ENCODE measurements at regions not wholly inside any gene's neighbourhood (a gene's known extent, or its start where the extent isn't known, plus 50 kb on each side); places are given as distances from the start of the nearest gene placed in this dataset.

DNA sequence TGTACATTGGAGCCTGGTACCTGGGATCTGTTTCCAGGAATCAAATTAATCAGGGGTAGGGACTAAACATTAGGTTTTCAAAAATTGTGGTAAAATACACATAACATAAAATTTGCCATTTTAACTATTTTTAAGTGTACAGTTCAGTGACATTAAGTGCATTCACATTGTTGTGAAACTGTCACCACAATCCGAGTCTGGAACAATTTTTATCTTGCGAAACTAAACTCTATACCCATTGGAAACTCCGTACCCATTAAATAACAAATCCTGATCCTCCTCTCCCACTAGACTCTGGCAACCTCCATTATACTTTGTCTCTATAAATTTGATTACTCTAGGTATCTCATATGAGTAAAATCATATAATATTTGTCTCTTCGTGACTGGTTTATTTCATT lies 486.2 kb downstream of the GADD45G start:
- Mint-ChIP-seq H3K4me3 (no peak overlapping the region), H3K4me1 (ENCODE audit: low read depth) (peaks cover 24% of the 10 kb centered on the region), H3K27me3 (peaks cover 4% of the 10 kb centered on the region), H3K9me3 (no peaks in the 10 kb centered on the region), H3K36me3 (ENCODE audit: low read depth) (no peaks in the 10 kb centered on the region), H3K27ac (no peak overlapping the region)
- ATAC-seq (ENCODE audit: poor library complexity) (no peak), DNase-seq (no peak)
- CTCF ChIA-PET, result no interaction called here
- Histone ChIP-seq H3K27me3 (ENCODE audit: control insufficient read depth in 1 of 2, insufficient read depth in 2 of 2, low read length in 2 of 2) (peaks cover 0 to 3% of the 10 kb centered on the region in 2 experiments), H3K4me3 (ENCODE audit: low read length) (no peak overlapping the region), H3K4me1 (ENCODE audit: insufficient read depth, low read length) (peaks cover 14% of the 10 kb centered on the region), H3K9me3 (ENCODE audit: control insufficient read depth in 1 of 2, insufficient read depth in 1 of 2, low read length in 2 of 2) (no peaks in the 10 kb centered on the region), H3K27ac (ENCODE audit: low read depth in 1 of 2, low read length in 2 of 2) (no peak overlapping the region), H3K36me3 (ENCODE audit: insufficient read depth, low read length) (no peaks in the 10 kb centered on the region)
- intact Hi-C loops (cut with DNase I, micrococcal nuclease), result no loop called here
- TF ChIP-seq, protein P1, sequence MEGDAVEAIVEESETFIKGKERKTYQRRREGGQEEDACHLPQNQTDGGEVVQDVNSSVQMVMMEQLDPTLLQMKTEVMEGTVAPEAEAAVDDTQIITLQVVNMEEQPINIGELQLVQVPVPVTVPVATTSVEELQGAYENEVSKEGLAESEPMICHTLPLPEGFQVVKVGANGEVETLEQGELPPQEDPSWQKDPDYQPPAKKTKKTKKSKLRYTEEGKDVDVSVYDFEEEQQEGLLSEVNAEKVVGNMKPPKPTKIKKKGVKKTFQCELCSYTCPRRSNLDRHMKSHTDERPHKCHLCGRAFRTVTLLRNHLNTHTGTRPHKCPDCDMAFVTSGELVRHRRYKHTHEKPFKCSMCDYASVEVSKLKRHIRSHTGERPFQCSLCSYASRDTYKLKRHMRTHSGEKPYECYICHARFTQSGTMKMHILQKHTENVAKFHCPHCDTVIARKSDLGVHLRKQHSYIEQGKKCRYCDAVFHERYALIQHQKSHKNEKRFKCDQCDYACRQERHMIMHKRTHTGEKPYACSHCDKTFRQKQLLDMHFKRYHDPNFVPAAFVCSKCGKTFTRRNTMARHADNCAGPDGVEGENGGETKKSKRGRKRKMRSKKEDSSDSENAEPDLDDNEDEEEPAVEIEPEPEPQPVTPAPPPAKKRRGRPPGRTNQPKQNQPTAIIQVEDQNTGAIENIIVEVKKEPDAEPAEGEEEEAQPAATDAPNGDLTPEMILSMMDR (IDR thresholded peaks at IDR 0.05), result no peak
- POLR2A ChIA-PET, result no interaction called here

DNA sequence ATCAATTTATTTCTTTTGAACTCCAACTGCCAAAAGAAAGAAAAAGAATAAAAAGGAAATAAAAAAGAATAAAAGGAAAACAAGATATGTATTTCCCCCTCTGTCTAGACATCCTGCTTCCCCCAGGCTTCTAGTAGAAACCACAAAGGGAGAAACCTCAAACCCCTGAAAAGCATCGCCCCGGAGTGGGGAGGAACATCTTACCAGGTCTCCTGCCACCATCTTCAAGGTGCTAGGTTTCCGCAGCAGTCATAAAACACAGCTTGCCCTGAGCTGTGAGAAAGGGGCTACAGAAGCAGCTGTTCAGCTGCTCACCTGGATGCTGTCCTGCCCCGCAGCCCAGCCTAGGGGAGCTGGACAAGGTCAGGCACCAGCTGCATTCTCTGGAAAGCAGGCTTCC lies 487.7 kb downstream of the GADD45G start:
- DNase-seq (peak in 8 of 14 experiments; percentile 6 to 52 (median 22)), ATAC-seq (ENCODE audit: poor library complexity) (peak; percentile 69)
- Mint-ChIP-seq H3K9me3 (no peaks in the 10 kb centered on the region), H3K4me1 (ENCODE audit: low read depth) (peaks cover 24% of the 10 kb centered on the region), H3K27me3 (peaks cover 11% of the 10 kb centered on the region), H3K4me3 (peak overlapping the region; percentile 17), H3K27ac (no peak overlapping the region), H3K36me3 (ENCODE audit: low read depth) (no peaks in the 10 kb centered on the region)
- intact Hi-C loops (cut with DNase I, micrococcal nuclease), result no loop called here
- H3K27me3 ChIP-seq (ENCODE audit: control insufficient read depth in 1 of 2, insufficient read depth in 2 of 2, low read length in 2 of 2), result peaks cover under 1 to 3% of the 10 kb centered on the region in 2 experiments
- TF ChIP-seq, protein P1 (IDR thresholded peaks at IDR 0.05), result no peak
- no peaks in the 10 kb centered on the region for H3K36me3 ChIP-seq (ENCODE audit: insufficient read depth, low read length)
- POLR2A ChIA-PET, result no interaction called here
- CTCF ChIA-PET, result no interaction called here
- H3K4me1 ChIP-seq (ENCODE audit: insufficient read depth, low read length), result peaks cover 14% of the 10 kb centered on the region
- H3K27ac ChIP-seq (ENCODE audit: low read depth in 1 of 2, low read length in 2 of 2), result no peak overlapping the region
- no peak overlapping the region for H3K4me3 ChIP-seq (ENCODE audit: low read length)
- no peaks in the 10 kb centered on the region for H3K9me3 ChIP-seq (ENCODE audit: control insufficient read depth in 1 of 2, insufficient read depth in 1 of 2, low read length in 2 of 2)

DNA sequence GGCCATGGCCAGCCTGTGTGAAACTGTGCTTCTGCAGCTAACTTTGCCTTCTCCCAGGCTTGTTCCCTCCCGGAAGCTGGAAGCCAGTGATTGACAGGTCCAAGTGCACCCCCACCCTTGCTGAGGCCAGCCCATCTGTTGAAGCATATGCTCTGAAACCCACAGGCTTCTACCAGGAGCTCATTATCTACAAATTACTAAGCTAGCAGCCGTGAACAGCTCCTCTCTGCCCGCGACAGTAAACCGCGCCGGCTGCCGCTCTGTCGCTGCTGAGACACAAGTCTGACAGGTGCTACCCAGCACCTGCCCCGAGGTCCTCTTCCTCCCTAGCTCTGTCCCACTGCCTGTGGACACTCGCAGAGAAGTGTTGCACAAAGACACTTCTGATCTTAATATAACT lies 490.9 kb downstream of the GADD45G start:
- H3K27me3 ChIP-seq (ENCODE audit: control insufficient read depth in 1 of 2, insufficient read depth in 2 of 2, low read length in 2 of 2), result peaks cover 3 to 4% of the 10 kb centered on the region in 2 experiments
- CTCF ChIA-PET, result no interaction called here
- H3K36me3 Mint-ChIP-seq (ENCODE audit: low read depth), result no peaks in the 10 kb centered on the region
- H3K9me3 Mint-ChIP-seq, result no peaks in the 10 kb centered on the region
- H3K4me1 ChIP-seq (ENCODE audit: insufficient read depth, low read length), result peaks cover 14% of the 10 kb centered on the region
- no peak overlapping the region for H3K27ac ChIP-seq (ENCODE audit: low read depth in 1 of 2, low read length in 2 of 2)
- TF ChIP-seq, protein P1 (IDR thresholded peaks at IDR 0.05), result no peak
- DNase-seq (no peak), ATAC-seq (ENCODE audit: poor library complexity) (no peak)
- no peaks in the 10 kb centered on the region for H3K36me3 ChIP-seq (ENCODE audit: insufficient read depth, low read length)
- peaks cover 11% of the 10 kb centered on the region for H3K27me3 Mint-ChIP-seq
- H3K9me3 ChIP-seq (ENCODE audit: control insufficient read depth in 1 of 2, insufficient read depth in 1 of 2, low read length in 2 of 2), result no peaks in the 10 kb centered on the region
- H3K4me3 Mint-ChIP-seq, result no peak overlapping the region
- peaks cover 24% of the 10 kb centered on the region for H3K4me1 Mint-ChIP-seq (ENCODE audit: low read depth)
- POLR2A ChIA-PET, result no interaction called here
- no peak overlapping the region for H3K27ac Mint-ChIP-seq
- no peak overlapping the region for H3K4me3 ChIP-seq (ENCODE audit: low read length)
- intact Hi-C loops (cut with DNase I, micrococcal nuclease), result no loop called here

Measured in CD4-positive, alpha-beta T cell (primary cell).